Loucy (cell line): ENCODE measurements at regions not wholly inside any gene's neighbourhood (a gene's known extent, or its start where the extent isn't known, plus 50 kb on each side); places are given as distances from the start of the nearest gene placed in this dataset.

Source experiments
- H2AFZ ChIP-seq: fragments of 200-600 bp; sonication (generic); 2 replicates; pipeline ENCODE4 v1.6.0; 2016; ENCODE audit warnings: antibody characterized with exemption, mild to moderate bottlenecking, low read length, moderate library complexity
- H3F3A ChIP-seq: fragments of 200-600 bp; 2 replicates; pipeline ENCODE4 v1.6.0; 2016; ENCODE audit warnings: antibody characterized with exemption, low read depth, mild to moderate bottlenecking
- H3K27me3 ChIP-seq: fragments of 200-600 bp; sonication (generic); 2 replicates; pipeline ENCODE4 v1.6.1; 2014; ENCODE audit warnings: low read length, mild to moderate bottlenecking; ENCODE audit not compliant: insufficient read depth, poor library complexity, severe bottlenecking
- H3K36me3 ChIP-seq: fragments of 200-600 bp; sonication (generic); 2 replicates; pipeline ENCODE4 v1.6.1; 2016; ENCODE audit warnings: low read length; ENCODE audit not compliant: insufficient read depth
- H3K4me1 ChIP-seq: fragments of 200-600 bp; sonication (generic); 2 replicates; pipeline ENCODE4 v1.5.1; 2014; ENCODE audit warnings: low read length, mild to moderate bottlenecking; ENCODE audit not compliant: insufficient read depth, poor library complexity, severe bottlenecking
- H3K4me2 ChIP-seq: fragments of 200-600 bp; sonication (generic); 2 replicates; pipeline ENCODE4 v1.6.0; 2014; ENCODE audit warnings: antibody characterized with exemption, low read length, low read depth, mild to moderate bottlenecking; ENCODE audit not compliant: poor library complexity, severe bottlenecking
- H3K4me3 ChIP-seq: fragments of 200-600 bp; sonication (generic); 2 replicates; pipeline ENCODE4 v1.5.1; 2014; ENCODE audit warnings: low read length, mild to moderate bottlenecking, mixed read lengths; ENCODE audit not compliant: poor library complexity, severe bottlenecking
- H3K79me2 ChIP-seq: fragments of 200-600 bp; sonication (generic); 2 replicates; pipeline ENCODE4 v1.6.1; 2014; ENCODE audit warnings: low read length; ENCODE audit not compliant: insufficient read depth
- H3K9ac ChIP-seq: fragments of 200-600 bp; sonication (generic); 2 replicates; pipeline ENCODE4 v1.6.0; 2014; ENCODE audit warnings: mild to moderate bottlenecking, low read depth, low read length, moderate library complexity; ENCODE audit not compliant: poor library complexity, severe bottlenecking
- H3K9me2 ChIP-seq: fragments of 200-600 bp; sonication (generic); replicated peaks from 2 replicates; pipeline ENCODE4 v1.6.1; 2016; ENCODE audit warnings: low read depth, low read length, mixed read lengths
- H3K9me3 ChIP-seq: fragments of 200-600 bp; sonication (generic); 2 replicates; pipeline ENCODE4 v1.6.1; 2014; ENCODE audit warnings: mild to moderate bottlenecking, antibody characterized with exemption, low read length, low read depth; ENCODE audit not compliant: insufficient read depth
- H4K20me1 ChIP-seq: fragments of 200-600 bp; sonication (generic); 2 replicates; pipeline ENCODE4 v1.6.0; 2014; ENCODE audit warnings: antibody characterized with exemption, low read length, mild to moderate bottlenecking; ENCODE audit not compliant: insufficient read depth, poor library complexity, severe bottlenecking
- CTCF ChIP-seq: fragments of 200-600 bp; sonication (generic); conservative IDR thresholded peaks from 2 replicates; pipeline ENCODE4 v1.5.1; 2014; ENCODE audit warnings: mild to moderate bottlenecking, antibody characterized with exemption, low read length
- EZH2phosphoT487 ChIP-seq: fragments of 200-600 bp; IDR thresholded peaks from 2 replicates; pipeline ENCODE4 v1.6.1; 2018; ENCODE audit warnings: antibody characterized with exemption, mild to moderate bottlenecking, moderate library complexity, borderline replicate concordance

- Histone ChIP-seq H2AFZ (no peak overlapping the region), H3K9ac (no peak overlapping the region), H3K4me3 (no peak overlapping the region), H3K9me3 (no peaks in the 10 kb centered on the region), H3K36me3 (no peaks in the 10 kb centered on the region), H3K9me2 (no peaks in the 10 kb centered on the region), H3K4me1 (no peaks in the 10 kb centered on the region), H4K20me1 (no peaks in the 10 kb centered on the region), H3F3A (no peaks in the 10 kb centered on the region), H3K4me2 (no peak overlapping the region), H3K27me3 (no peaks in the 10 kb centered on the region), H3K79me2 (no peaks in the 10 kb centered on the region)
- TF ChIP-seq CTCF = no peak
- no peak for TF ChIP-seq EZH2phosphoT487
Measured at GRCh38 chr12:91339106-91339505, 156.5 kb upstream of the DCN start.

GRCh38 chr12:91335699-91336098 lies 153.1 kb upstream of the DCN start:
- no peaks in the 10 kb centered on the region for H4K20me1 ChIP-seq
- H3K9me3 ChIP-seq = no peaks in the 10 kb centered on the region
- no peak overlapping the region for H3K4me2 ChIP-seq
- H3K79me2 ChIP-seq = no peaks in the 10 kb centered on the region
- H3K9ac ChIP-seq = no peak overlapping the region
- no peak overlapping the region for H3K4me3 ChIP-seq
- H3K9me2 ChIP-seq = no peaks in the 10 kb centered on the region
- H3F3A ChIP-seq = no peaks in the 10 kb centered on the region
- no peaks in the 10 kb centered on the region for H3K27me3 ChIP-seq
- no peak overlapping the region for H2AFZ ChIP-seq
- H3K4me1 ChIP-seq = no peaks in the 10 kb centered on the region
- TF ChIP-seq EZH2phosphoT487 = no peak
- no peak for TF ChIP-seq CTCF
- no peaks in the 10 kb centered on the region for H3K36me3 ChIP-seq

- Histone ChIP-seq H2AFZ (no peak overlapping the region), H3K4me2 (no peak overlapping the region), H3K9ac (no peak overlapping the region), H3K79me2 (no peaks in the 10 kb centered on the region), H3K9me2 (no peaks in the 10 kb centered on the region), H3K4me3 (no peak overlapping the region), H3K9me3 (no peaks in the 10 kb centered on the region), H3K4me1 (no peaks in the 10 kb centered on the region), H3K27me3 (no peaks in the 10 kb centered on the region), H3F3A (no peaks in the 10 kb centered on the region), H4K20me1 (no peaks in the 10 kb centered on the region), H3K36me3 (no peaks in the 10 kb centered on the region)
- TF ChIP-seq EZH2phosphoT487 = no peak
- TF ChIP-seq CTCF = no peak
Measured at GRCh38 chr12:91333966-91334365, 151.3 kb upstream of the DCN start.
